ENCODE measurements at regions not wholly inside any gene's neighbourhood (a gene's known extent, or its start where the extent isn't known, plus 50 kb on each side); places are given as distances from the start of the nearest gene placed in this dataset.

DNA sequence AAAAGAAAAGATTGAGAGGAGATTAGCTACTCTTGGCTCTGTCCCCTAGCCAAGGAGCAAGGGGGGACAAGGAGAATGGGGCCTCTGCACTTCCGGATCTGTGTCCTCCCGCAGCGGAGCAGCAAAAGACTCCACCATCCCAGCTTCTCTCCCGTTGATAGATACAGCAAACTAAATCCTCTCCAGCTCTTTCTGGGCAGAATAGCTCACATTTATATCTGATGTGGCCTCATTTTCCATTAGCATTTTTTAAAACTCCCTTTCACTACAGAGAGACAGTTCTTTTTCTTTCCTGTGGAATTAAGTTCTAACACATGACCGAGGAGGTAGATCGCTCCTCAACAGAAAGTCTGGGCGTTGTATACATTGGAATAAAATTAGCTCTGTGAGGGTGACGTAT is 260.9 kb upstream of the SOX4 start:
- no peaks in the 10 kb centered on the region for H3K36me3 ChIP-seq (ENCODE audit: insufficient read depth, low read length)
- H3K4me3 ChIP-seq (ENCODE audit: low read depth in 1 of 2, low read length in 2 of 2): no peak overlapping the region
- H3K79me2 ChIP-seq (ENCODE audit: insufficient read depth, low read length): no peaks in the 10 kb centered on the region
- H3K4me1 ChIP-seq (ENCODE audit: insufficient read depth, low read length): no peaks in the 10 kb centered on the region
- H3K27me3 ChIP-seq (ENCODE audit: insufficient read depth, low read length, poor library complexity): no peaks in the 10 kb centered on the region
- no peak for TF ChIP-seq EZH2 (IDR thresholded peaks at IDR 0.05; ENCODE audit: borderline replicate concordance, low read depth, low read length, severe bottlenecking)
- TF ChIP-seq, protein P1, sequence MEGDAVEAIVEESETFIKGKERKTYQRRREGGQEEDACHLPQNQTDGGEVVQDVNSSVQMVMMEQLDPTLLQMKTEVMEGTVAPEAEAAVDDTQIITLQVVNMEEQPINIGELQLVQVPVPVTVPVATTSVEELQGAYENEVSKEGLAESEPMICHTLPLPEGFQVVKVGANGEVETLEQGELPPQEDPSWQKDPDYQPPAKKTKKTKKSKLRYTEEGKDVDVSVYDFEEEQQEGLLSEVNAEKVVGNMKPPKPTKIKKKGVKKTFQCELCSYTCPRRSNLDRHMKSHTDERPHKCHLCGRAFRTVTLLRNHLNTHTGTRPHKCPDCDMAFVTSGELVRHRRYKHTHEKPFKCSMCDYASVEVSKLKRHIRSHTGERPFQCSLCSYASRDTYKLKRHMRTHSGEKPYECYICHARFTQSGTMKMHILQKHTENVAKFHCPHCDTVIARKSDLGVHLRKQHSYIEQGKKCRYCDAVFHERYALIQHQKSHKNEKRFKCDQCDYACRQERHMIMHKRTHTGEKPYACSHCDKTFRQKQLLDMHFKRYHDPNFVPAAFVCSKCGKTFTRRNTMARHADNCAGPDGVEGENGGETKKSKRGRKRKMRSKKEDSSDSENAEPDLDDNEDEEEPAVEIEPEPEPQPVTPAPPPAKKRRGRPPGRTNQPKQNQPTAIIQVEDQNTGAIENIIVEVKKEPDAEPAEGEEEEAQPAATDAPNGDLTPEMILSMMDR (IDR thresholded peaks at IDR 0.05; ENCODE audit: borderline replicate concordance, extremely low read depth, low read length, poor library complexity, severe bottlenecking): no peak
- no peak overlapping the region for H3K9ac ChIP-seq (ENCODE audit: low read depth, low read length)
- DNase-seq (no peak), ATAC-seq (ENCODE audit: insufficient read depth, low read depth) (no peak)
- H3K27ac ChIP-seq (ENCODE audit: low read length): no peak overlapping the region
- no peak overlapping the region for H3K4me2 ChIP-seq (ENCODE audit: insufficient read depth, low read length)
- H4K20me1 ChIP-seq (ENCODE audit: insufficient read depth, low read length): no peaks in the 10 kb centered on the region
- H2AFZ ChIP-seq (ENCODE audit: low read depth, low read length): no peak overlapping the region
- H3K9me3 ChIP-seq (ENCODE audit: insufficient read depth, low read length, severe bottlenecking): no peaks in the 10 kb centered on the region

DNA sequence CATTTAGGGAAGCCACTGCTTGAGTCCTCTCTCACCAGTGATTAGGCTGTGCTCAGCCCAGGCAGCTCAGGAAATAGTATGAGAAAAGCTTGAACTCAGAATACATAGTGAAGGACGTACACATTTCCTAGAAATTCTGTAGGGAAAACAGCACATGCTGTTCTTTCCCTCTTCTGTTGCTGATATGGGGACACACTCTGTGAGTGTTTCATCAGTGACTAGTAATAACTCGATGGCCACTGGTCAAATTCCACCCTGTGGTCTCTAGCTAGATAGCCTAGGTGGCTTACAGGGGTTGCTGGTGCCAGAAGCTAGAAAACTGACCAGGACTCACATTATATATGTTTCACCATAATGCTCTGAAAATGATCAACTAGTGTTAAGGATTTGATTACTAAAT is 259.8 kb upstream of the SOX4 start:
- Histone ChIP-seq H3K9ac (ENCODE audit: low read depth, low read length) (no peak overlapping the region), H3K36me3 (ENCODE audit: insufficient read depth, low read length) (no peaks in the 10 kb centered on the region), H3K4me3 (ENCODE audit: low read depth in 1 of 2, low read length in 2 of 2) (no peak overlapping the region), H3K4me1 (ENCODE audit: insufficient read depth, low read length) (no peaks in the 10 kb centered on the region), H4K20me1 (ENCODE audit: insufficient read depth, low read length) (no peaks in the 10 kb centered on the region), H3K4me2 (ENCODE audit: insufficient read depth, low read length) (no peak overlapping the region), H3K9me3 (ENCODE audit: insufficient read depth, low read length, severe bottlenecking) (no peaks in the 10 kb centered on the region), H3K27me3 (ENCODE audit: insufficient read depth, low read length, poor library complexity) (no peaks in the 10 kb centered on the region), H3K27ac (ENCODE audit: low read length) (no peak overlapping the region), H3K79me2 (ENCODE audit: insufficient read depth, low read length) (no peaks in the 10 kb centered on the region), H2AFZ (ENCODE audit: low read depth, low read length) (no peak overlapping the region)
- DNase-seq: no peak
- no peak for TF ChIP-seq EZH2 (IDR thresholded peaks at IDR 0.05; ENCODE audit: borderline replicate concordance, low read depth, low read length, severe bottlenecking)
- TF ChIP-seq, protein P1 (IDR thresholded peaks at IDR 0.05; ENCODE audit: borderline replicate concordance, extremely low read depth, low read length, poor library complexity, severe bottlenecking): no peak
- ATAC-seq (ENCODE audit: insufficient read depth, low read depth): no peak

DNA sequence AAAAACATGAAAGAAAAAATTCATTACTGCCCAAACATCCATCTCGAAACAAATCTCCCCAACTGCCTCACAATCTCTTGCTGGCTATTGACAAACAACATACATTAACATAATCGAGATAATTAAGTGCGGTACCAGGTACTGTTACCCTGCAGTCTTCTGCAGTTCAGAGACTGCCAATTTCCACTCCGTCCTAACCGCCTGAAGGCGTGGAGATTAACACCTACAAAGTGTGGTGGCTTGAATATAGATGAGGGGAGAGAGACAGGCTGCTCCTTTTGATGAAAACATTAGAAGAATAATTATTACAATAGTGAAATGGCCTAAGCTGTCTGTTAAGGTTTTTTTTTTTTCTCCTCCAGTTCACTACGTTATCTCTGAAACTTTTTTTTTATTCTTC is 258.9 kb upstream of the SOX4 start:
- TF ChIP-seq, protein P1 (IDR thresholded peaks at IDR 0.05; ENCODE audit: borderline replicate concordance, extremely low read depth, low read length, poor library complexity, severe bottlenecking): no peak
- no peak for TF ChIP-seq EZH2 (IDR thresholded peaks at IDR 0.05; ENCODE audit: borderline replicate concordance, low read depth, low read length, severe bottlenecking)
- Histone ChIP-seq H3K79me2 (ENCODE audit: insufficient read depth, low read length) (no peaks in the 10 kb centered on the region), H3K27me3 (ENCODE audit: insufficient read depth, low read length, poor library complexity) (no peaks in the 10 kb centered on the region), H3K9me3 (ENCODE audit: insufficient read depth, low read length, severe bottlenecking) (no peaks in the 10 kb centered on the region), H4K20me1 (ENCODE audit: insufficient read depth, low read length) (no peaks in the 10 kb centered on the region), H3K4me2 (ENCODE audit: insufficient read depth, low read length) (no peak overlapping the region), H3K4me1 (ENCODE audit: insufficient read depth, low read length) (no peaks in the 10 kb centered on the region), H2AFZ (ENCODE audit: low read depth, low read length) (no peak overlapping the region), H3K9ac (ENCODE audit: low read depth, low read length) (no peak overlapping the region), H3K36me3 (ENCODE audit: insufficient read depth, low read length) (no peaks in the 10 kb centered on the region), H3K4me3 (ENCODE audit: low read depth in 1 of 2, low read length in 2 of 2) (no peak overlapping the region), H3K27ac (ENCODE audit: low read length) (no peak overlapping the region)
- ATAC-seq (ENCODE audit: insufficient read depth, low read depth) (no peak), DNase-seq (no peak)

DNA sequence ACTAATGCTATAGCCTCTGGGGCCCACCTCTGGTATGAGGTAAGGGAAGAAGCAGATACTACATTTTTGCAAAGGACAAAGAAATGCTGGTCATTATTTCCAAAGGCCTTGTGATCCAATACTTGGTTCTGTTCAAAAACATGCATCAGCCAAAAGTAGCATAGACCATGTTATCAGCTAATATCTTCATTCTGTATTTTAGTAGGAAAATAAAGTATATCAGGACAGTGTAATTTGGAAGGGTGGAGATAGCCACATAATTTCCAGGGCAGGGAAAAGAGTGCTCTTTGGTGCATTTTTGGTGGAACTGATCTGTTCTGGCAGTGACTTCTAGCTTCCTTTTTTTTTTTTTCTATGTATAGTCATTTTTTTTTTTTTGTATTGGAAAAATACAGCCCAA is 258.0 kb upstream of the SOX4 start:
- Histone ChIP-seq H3K9me3 (ENCODE audit: insufficient read depth, low read length, severe bottlenecking) (no peaks in the 10 kb centered on the region), H4K20me1 (ENCODE audit: insufficient read depth, low read length) (no peaks in the 10 kb centered on the region), H3K4me3 (ENCODE audit: low read depth in 1 of 2, low read length in 2 of 2) (no peak overlapping the region), H3K27me3 (ENCODE audit: insufficient read depth, low read length, poor library complexity) (no peaks in the 10 kb centered on the region), H3K4me1 (ENCODE audit: insufficient read depth, low read length) (no peaks in the 10 kb centered on the region), H3K36me3 (ENCODE audit: insufficient read depth, low read length) (no peaks in the 10 kb centered on the region), H3K79me2 (ENCODE audit: insufficient read depth, low read length) (no peaks in the 10 kb centered on the region), H3K9ac (ENCODE audit: low read depth, low read length) (no peak overlapping the region), H3K27ac (ENCODE audit: low read length) (no peak overlapping the region), H2AFZ (ENCODE audit: low read depth, low read length) (no peak overlapping the region), H3K4me2 (ENCODE audit: insufficient read depth, low read length) (no peak overlapping the region)
- no peak for DNase-seq
- ATAC-seq (ENCODE audit: insufficient read depth, low read depth): no peak
- no peak for TF ChIP-seq EZH2 (IDR thresholded peaks at IDR 0.05; ENCODE audit: borderline replicate concordance, low read depth, low read length, severe bottlenecking)
- TF ChIP-seq, protein P1 (IDR thresholded peaks at IDR 0.05; ENCODE audit: borderline replicate concordance, extremely low read depth, low read length, poor library complexity, severe bottlenecking): no peak

All from DND-41 (cell line).